Osteoblast (primary cell): ENCODE measurements at regions not wholly inside any gene's neighbourhood (a gene's known extent, or its start where the extent isn't known, plus 50 kb on each side); places are given as distances from the start of the nearest gene placed in this dataset.

ENCODE experiments used
- DNase-seq: peaks from one replicate; pipeline ENCODE4 v3.0.0; 2011; ENCODE audit warnings: low spot score, mixed read lengths; ENCODE audit not compliant: insufficient read length; ENCODE audit errors: missing footprints
- H2AFZ ChIP-seq: 2 replicates; pipeline ENCODE4 v1.6.0; 2011; ENCODE audit warnings: mild to moderate bottlenecking, low read length
- H3K27ac ChIP-seq: 2 replicates; pipeline ENCODE4 v1.5.1; 2011; ENCODE audit warnings: mild to moderate bottlenecking, low read depth, low read length, moderate library complexity
- H3K27me3 ChIP-seq: 2 replicates; pipeline ENCODE4 v1.6.0; 2012; ENCODE audit warnings: mild to moderate bottlenecking, control low read depth, inconsistent platforms, low read length, moderate library complexity; ENCODE audit not compliant: insufficient read depth
- H3K36me3 ChIP-seq: 2 replicates; pipeline ENCODE4 v1.5.1; 2011; ENCODE audit warnings: mild to moderate bottlenecking, low read length, control low read depth, moderate library complexity; ENCODE audit not compliant: insufficient read depth
- H3K4me1 ChIP-seq: 2 replicates; pipeline ENCODE4 v1.5.1; 2011; ENCODE audit warnings: mild to moderate bottlenecking, low read length, control low read depth, moderate library complexity; ENCODE audit not compliant: insufficient read depth
- H3K4me2 ChIP-seq: 2 replicates; pipeline ENCODE4 v1.6.0; 2011; ENCODE audit warnings: mild to moderate bottlenecking, low read length; ENCODE audit not compliant: insufficient read depth
- H3K4me3 ChIP-seq: fragments of 200-600 bp; sonication (generic); 3 replicates; pipeline ENCODE4 v1.5.1; 2012; ENCODE audit warnings: mild to moderate bottlenecking, low read length, inconsistent platforms; ENCODE audit not compliant: insufficient read depth
- H3K79me2 ChIP-seq: 2 replicates; pipeline ENCODE4 v1.6.0; 2012; ENCODE audit warnings: mild to moderate bottlenecking, low read length, control low read depth, inconsistent platforms; ENCODE audit not compliant: insufficient read depth
- H3K9me3 ChIP-seq: 2 replicates; pipeline ENCODE4 v1.5.1; 2011; ENCODE audit warnings: low read depth, low read length, control low read depth
- H4K20me1 ChIP-seq: 2 replicates; pipeline ENCODE4 v1.6.0; 2012; ENCODE audit warnings: mild to moderate bottlenecking, low read length, control low read depth; ENCODE audit not compliant: insufficient read depth
- TF ChIP-seq, protein P1 (sequence below): IDR thresholded peaks from 2 replicates; pipeline ENCODE4 v1.5.1; 2011; ENCODE audit warnings: mild to moderate bottlenecking, low read depth, low read length, moderate library complexity; ENCODE audit errors: extremely low read depth

DNA sequence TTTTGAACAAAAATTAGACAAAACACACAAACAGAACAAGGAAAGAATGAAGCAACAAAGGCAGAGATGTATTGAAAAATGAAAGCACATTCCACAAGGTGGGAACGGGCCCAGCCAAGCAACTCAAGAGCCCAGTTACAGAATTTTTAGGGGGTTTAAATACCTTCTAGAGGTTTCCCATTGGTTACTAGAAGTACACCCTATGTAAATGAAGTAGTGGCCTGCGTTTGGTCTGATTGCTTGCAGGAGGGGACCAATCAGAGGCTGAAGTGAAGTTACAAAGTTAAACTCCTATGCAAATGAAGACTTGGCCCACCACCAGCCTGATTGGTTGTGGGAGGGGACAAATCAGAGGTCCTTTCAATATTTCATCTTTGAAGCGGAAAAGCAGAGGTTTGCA, 593.7 kb upstream of the MMS22L start:
- H3K4me1 ChIP-seq: no peaks in the 10 kb centered on the region
- no peaks in the 10 kb centered on the region for H4K20me1 ChIP-seq
- TF ChIP-seq, protein P1, sequence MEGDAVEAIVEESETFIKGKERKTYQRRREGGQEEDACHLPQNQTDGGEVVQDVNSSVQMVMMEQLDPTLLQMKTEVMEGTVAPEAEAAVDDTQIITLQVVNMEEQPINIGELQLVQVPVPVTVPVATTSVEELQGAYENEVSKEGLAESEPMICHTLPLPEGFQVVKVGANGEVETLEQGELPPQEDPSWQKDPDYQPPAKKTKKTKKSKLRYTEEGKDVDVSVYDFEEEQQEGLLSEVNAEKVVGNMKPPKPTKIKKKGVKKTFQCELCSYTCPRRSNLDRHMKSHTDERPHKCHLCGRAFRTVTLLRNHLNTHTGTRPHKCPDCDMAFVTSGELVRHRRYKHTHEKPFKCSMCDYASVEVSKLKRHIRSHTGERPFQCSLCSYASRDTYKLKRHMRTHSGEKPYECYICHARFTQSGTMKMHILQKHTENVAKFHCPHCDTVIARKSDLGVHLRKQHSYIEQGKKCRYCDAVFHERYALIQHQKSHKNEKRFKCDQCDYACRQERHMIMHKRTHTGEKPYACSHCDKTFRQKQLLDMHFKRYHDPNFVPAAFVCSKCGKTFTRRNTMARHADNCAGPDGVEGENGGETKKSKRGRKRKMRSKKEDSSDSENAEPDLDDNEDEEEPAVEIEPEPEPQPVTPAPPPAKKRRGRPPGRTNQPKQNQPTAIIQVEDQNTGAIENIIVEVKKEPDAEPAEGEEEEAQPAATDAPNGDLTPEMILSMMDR: no peak
- H3K9me3 ChIP-seq: no peaks in the 10 kb centered on the region
- no peak for DNase-seq
- H3K27ac ChIP-seq: no peak overlapping the region
- H3K4me3 ChIP-seq: no peak overlapping the region
- H3K27me3 ChIP-seq: no peaks in the 10 kb centered on the region
- no peak overlapping the region for H2AFZ ChIP-seq
- H3K79me2 ChIP-seq: no peaks in the 10 kb centered on the region
- H3K4me2 ChIP-seq: no peak overlapping the region
- no peaks in the 10 kb centered on the region for H3K36me3 ChIP-seq

DNA sequence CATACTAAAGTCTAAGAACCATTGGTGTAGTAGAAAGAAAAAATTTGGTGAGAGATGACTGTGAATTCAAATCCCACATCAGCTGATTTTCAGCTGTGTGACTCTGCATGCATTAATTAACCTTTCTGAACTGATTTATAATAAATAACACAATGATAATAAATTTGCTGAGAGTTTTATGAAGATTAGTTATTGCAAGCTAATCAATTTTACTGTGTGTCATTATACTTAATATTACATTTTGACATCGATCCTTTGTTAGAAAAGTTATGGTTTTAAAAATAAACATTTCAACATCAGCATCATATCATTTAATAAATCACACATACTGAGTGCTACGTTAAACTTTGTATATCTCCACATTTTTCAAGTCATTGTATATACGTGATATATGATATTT, 599.7 kb upstream of the MMS22L start:
- Histone ChIP-seq H3K4me1 (no peaks in the 10 kb centered on the region), H4K20me1 (no peaks in the 10 kb centered on the region), H3K79me2 (no peaks in the 10 kb centered on the region), H3K27ac (no peak overlapping the region), H3K27me3 (no peaks in the 10 kb centered on the region), H3K4me2 (no peak overlapping the region), H3K9me3 (no peaks in the 10 kb centered on the region), H2AFZ (no peak overlapping the region), H3K36me3 (no peaks in the 10 kb centered on the region), H3K4me3 (no peak overlapping the region)
- TF ChIP-seq, protein P1: no peak
- no peak for DNase-seq

DNA sequence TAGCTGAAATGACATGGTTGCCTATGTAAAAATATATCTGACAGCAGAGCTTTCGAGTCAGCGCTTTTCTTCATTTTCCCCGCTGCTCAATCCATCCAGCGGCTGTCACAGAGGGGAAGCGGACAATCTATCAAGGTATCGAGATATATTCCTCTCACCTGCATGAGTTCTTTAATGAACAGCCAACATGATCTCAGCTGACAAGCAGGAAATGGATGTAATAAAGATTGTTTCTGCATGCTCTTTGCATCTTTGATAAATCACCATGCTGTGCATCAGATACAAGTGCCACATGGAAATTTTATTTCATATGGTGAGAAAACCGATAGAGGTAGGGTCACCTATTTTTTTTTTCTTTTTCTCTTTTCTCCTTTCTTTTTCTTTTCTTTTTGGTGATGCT, 602.3 kb upstream of the MMS22L start:
- Histone ChIP-seq H2AFZ (no peak overlapping the region), H3K27ac (no peak overlapping the region), H3K36me3 (no peaks in the 10 kb centered on the region), H3K4me1 (no peaks in the 10 kb centered on the region), H3K79me2 (no peaks in the 10 kb centered on the region), H3K4me3 (no peak overlapping the region), H3K4me2 (no peak overlapping the region), H4K20me1 (no peaks in the 10 kb centered on the region), H3K27me3 (no peaks in the 10 kb centered on the region), H3K9me3 (no peaks in the 10 kb centered on the region)
- TF ChIP-seq, protein P1: no peak
- no peak for DNase-seq

DNA sequence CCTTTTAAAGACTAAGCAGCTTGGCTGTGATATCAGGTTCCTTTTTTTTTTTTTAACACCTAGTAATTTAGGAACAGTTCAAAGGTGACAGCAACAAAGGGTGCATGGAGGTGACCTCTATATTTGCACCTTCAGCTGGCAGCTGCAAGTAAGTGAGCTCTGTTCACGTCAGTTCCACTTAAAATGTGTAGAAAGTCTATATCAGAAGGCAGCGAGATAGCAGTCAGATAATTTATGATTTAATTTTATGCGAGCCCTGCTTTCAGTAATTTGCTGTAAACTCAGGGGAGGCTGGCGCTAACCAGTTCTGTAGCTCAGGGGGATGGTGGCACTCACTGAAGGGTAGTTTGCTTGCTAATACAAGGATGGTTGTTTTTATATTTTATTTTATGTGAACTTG, 602.8 kb upstream of the MMS22L start:
- Histone ChIP-seq H3K27me3 (no peaks in the 10 kb centered on the region), H3K36me3 (no peaks in the 10 kb centered on the region), H3K9me3 (no peaks in the 10 kb centered on the region), H3K79me2 (no peaks in the 10 kb centered on the region), H2AFZ (no peak overlapping the region), H4K20me1 (no peaks in the 10 kb centered on the region), H3K4me3 (no peak overlapping the region), H3K4me2 (no peak overlapping the region), H3K4me1 (no peaks in the 10 kb centered on the region), H3K27ac (no peak overlapping the region)
- TF ChIP-seq, protein P1: no peak
- no peak for DNase-seq
